PC-3 (cell line): ENCODE measurements at regions not wholly inside any gene's neighbourhood (a gene's known extent, or its start where the extent isn't known, plus 50 kb on each side); places are given as distances from the start of the nearest gene placed in this dataset.

ENCODE experiments used
- ATAC-seq: fragments of 200-7000 bp; cut with Tn5 transposase; 2 replicates; pipeline ENCODE4 v1.9.1; 2020; ENCODE audit warnings: mild to moderate bottlenecking, moderate library complexity
- BruUV-seq: library from RNA; stranded (reverse); fragments of 400-500 nt; replicated peaks from 2 replicates; lab custom pipeline; 2021; lab: Mats Ljungman, UMichigan
- CTCF ChIA-PET: fragments of 300-600 bp; sonication (Branson Sonifier 250); formaldehyde crosslinking; loops from one replicate; lab custom pipeline; 2022; ENCODE audit warnings: antibody characterized with exemption; lab: Charles Lee
- POLR2A ChIA-PET: fragments of 300-600 bp; sonication (Branson Sonifier 250); formaldehyde crosslinking; loops from one replicate; lab custom pipeline; 2022; ENCODE audit warnings: antibody characterized with exemption; ENCODE audit not compliant: unreplicated experiment; lab: Charles Lee
- DNase-seq: peaks from one replicate; pipeline ENCODE4 v3.0.0-alpha.2; 2015
- H2AFZ ChIP-seq: fragments of 300-600 bp; sonication (generic); 2 replicates; pipeline ENCODE4 v1.6.0; 2016; ENCODE audit warnings: antibody characterized with exemption, low read length
- H3F3A ChIP-seq: fragments of 300-600 bp; sonication (generic); one replicate; pipeline ENCODE4 v1.6.0; 2017; ENCODE audit warnings: antibody characterized with exemption, low read length, control low read depth, mild to moderate bottlenecking; ENCODE audit not compliant: unreplicated experiment
- H3K27ac ChIP-seq: fragments of 300-600 bp; sonication (generic); 2 replicates; pipeline ENCODE4 v1.5.1; 2016; ENCODE audit warnings: mild to moderate bottlenecking, low read length
- H3K27me3 ChIP-seq: fragments of 300-600 bp; sonication (generic); 2 replicates; pipeline ENCODE4 v1.6.1; 2016; ENCODE audit warnings: low read length, mixed read lengths
- H3K36me3 ChIP-seq: fragments of 300-600 bp; sonication (generic); 2 replicates; pipeline ENCODE4 v1.6.1; 2016; ENCODE audit warnings: low read depth, mixed run types, low read length, mixed read lengths
- H3K4me1 ChIP-seq: fragments of 300-600 bp; sonication (generic); 2 replicates; pipeline ENCODE4 v1.5.1; 2016; ENCODE audit warnings: low read length; ENCODE audit not compliant: insufficient read depth
- H3K4me2 ChIP-seq: fragments of 300-600 bp; sonication (generic); 2 replicates; pipeline ENCODE4 v1.6.0; 2016; ENCODE audit warnings: low read length
- H3K4me3 ChIP-seq: fragments of 300-600 bp; sonication (generic); 2 replicates; pipeline ENCODE4 v1.5.1; 2016; ENCODE audit warnings: mild to moderate bottlenecking, low read length, mixed read lengths
- H3K79me2 ChIP-seq: fragments of 300-600 bp; sonication (generic); 2 replicates; pipeline ENCODE4 v1.6.1; 2017; ENCODE audit warnings: low read length, mixed read lengths
- H3K9ac ChIP-seq: fragments of 300-600 bp; sonication (generic); 2 replicates; pipeline ENCODE4 v1.6.0; 2016; ENCODE audit warnings: mild to moderate bottlenecking, low read length
- H3K9me2 ChIP-seq: fragments of 300-600 bp; sonication (generic); replicated peaks from 2 replicates; pipeline ENCODE4 v1.6.1; 2016; ENCODE audit warnings: mixed run types, low read length, mixed read lengths
- H3K9me3 ChIP-seq: fragments of 300-600 bp; sonication (generic); 2 replicates; pipeline ENCODE4 v1.6.1; 2016; ENCODE audit warnings: low read length, mixed read lengths
- H4K20me1 ChIP-seq: fragments of 300-600 bp; sonication (generic); 2 replicates; pipeline ENCODE4 v1.6.1; 2016; ENCODE audit warnings: low read length, mixed read lengths
- CTCF ChIP-seq: fragments of 300-600 bp; sonication (generic); conservative IDR thresholded peaks from 2 replicates; pipeline ENCODE4 v1.5.1; 2017; ENCODE audit warnings: antibody characterized with exemption, low read depth, mild to moderate bottlenecking, low read length
- EZH2 ChIP-seq: fragments of 300-600 bp; sonication (generic); IDR thresholded peaks from one replicate; pipeline ENCODE4 v1.6.1; 2017; ENCODE audit warnings: antibody characterized with exemption, mild to moderate bottlenecking, low read length; ENCODE audit not compliant: unreplicated experiment
- EZH2phosphoT487 ChIP-seq: fragments of 300-600 bp; sonication (generic); IDR thresholded peaks from 2 replicates; pipeline ENCODE4 v1.6.1; 2018; ENCODE audit warnings: mild to moderate bottlenecking, antibody characterized with exemption, low read length, borderline replicate concordance
- intact Hi-C: fragments of 100-400 bp; cut with micrococcal nuclease; formaldehyde crosslinking; loops from 2 replicates; pipeline ENCODE4 v1.9.0; 2023

GRCh38 chr10:28354511-28354910 is 51.6 kb upstream of the MPP7 start:
- Histone ChIP-seq H4K20me1 (no peaks in the 10 kb centered on the region), H3K9me3 (no peaks in the 10 kb centered on the region), H3K27me3 (no peaks in the 10 kb centered on the region), H3K79me2 (no peaks in the 10 kb centered on the region), H3K4me3 (no peak overlapping the region), H3K4me1 (no peaks in the 10 kb centered on the region), H3K9ac (no peak overlapping the region), H3K4me2 (no peak overlapping the region), H3K9me2 (no peaks in the 10 kb centered on the region), H3K36me3 (no peaks in the 10 kb centered on the region), H2AFZ (no peak overlapping the region), H3K27ac (no peak overlapping the region), H3F3A (no peaks in the 10 kb centered on the region)
- ChIA-PET CTCF (no interaction called here), POLR2A (interaction anchor here (0.6 kb wide), 1 partner anchor 705 kb away, joined by 4 read pairs; no protein-coding TSS in a partner anchor)
- no TSS peak for BruUV-seq
- ATAC-seq (no peak), DNase-seq (no peak)
- intact Hi-C loops: no loop called here
- TF ChIP-seq EZH2phosphoT487 (no peak), CTCF (no peak), EZH2 (no peak)

- Histone ChIP-seq H3K9ac (no peak overlapping the region), H3K9me3 (no peaks in the 10 kb centered on the region), H3K4me3 (no peak overlapping the region), H3K4me1 (no peaks in the 10 kb centered on the region), H3K27me3 (no peaks in the 10 kb centered on the region), H3K9me2 (no peaks in the 10 kb centered on the region), H3K79me2 (no peaks in the 10 kb centered on the region), H3K4me2 (no peak overlapping the region), H2AFZ (no peak overlapping the region), H3F3A (no peaks in the 10 kb centered on the region), H3K36me3 (no peaks in the 10 kb centered on the region), H3K27ac (no peak overlapping the region), H4K20me1 (no peaks in the 10 kb centered on the region)
- ChIA-PET CTCF (no interaction called here), POLR2A (interaction anchor here (0.6 kb wide), 1 partner anchor 706 kb away, joined by 4 read pairs; no protein-coding TSS in a partner anchor)
- ATAC-seq (no peak), DNase-seq (no peak)
- no peak for TF ChIP-seq EZH2
- TF ChIP-seq CTCF: no peak
- TF ChIP-seq EZH2phosphoT487: no peak
- no TSS peak for BruUV-seq
- intact Hi-C loops: no loop called here
These were observed 52.5 kb upstream of the MPP7 start for GRCh38 chr10:28355376-28355775.

- intact Hi-C loops: no loop called here
- Histone ChIP-seq H3K9ac (no peak overlapping the region), H3K4me1 (no peaks in the 10 kb centered on the region), H3K4me2 (no peak overlapping the region), H3K27me3 (no peaks in the 10 kb centered on the region), H4K20me1 (no peaks in the 10 kb centered on the region), H3K9me2 (no peaks in the 10 kb centered on the region), H3K4me3 (no peak overlapping the region), H3K79me2 (no peaks in the 10 kb centered on the region), H3K27ac (no peak overlapping the region), H3F3A (no peaks in the 10 kb centered on the region), H3K9me3 (no peaks in the 10 kb centered on the region), H2AFZ (no peak overlapping the region), H3K36me3 (no peaks in the 10 kb centered on the region)
- ChIA-PET POLR2A (no interaction called here), CTCF (no interaction called here)
- TF ChIP-seq EZH2phosphoT487 (no peak), EZH2 (no peak), CTCF (no peak)
- ATAC-seq: no peak
- DNase-seq: peak; percentile 30
- BruUV-seq: no TSS peak
These were observed 56.5 kb upstream of the MPP7 start for GRCh38 chr10:28359334-28359733.
